ENCODE measurements at regions not wholly inside any gene's neighbourhood (a gene's known extent, or its start where the extent isn't known, plus 50 kb on each side); places are given as distances from the start of the nearest gene placed in this dataset.
"Not testable (repeated sequence)": the region's sequence is repeated elsewhere in the genome, so short reads cannot be mapped to it uniquely, and the experiment has no call there.

GRCh38 chrX:39414290-39414854, 613.1 kb downstream of the MID1IP1 start:
- FAIRE-seq (no peak), DNase-seq (ENCODE audit: extremely low spot score, insufficient read length, low read depth) (no peak)

- no peak for FAIRE-seq
- DNase-seq (ENCODE audit: extremely low spot score, insufficient read length, low read depth) = no peak
Measured at GRCh38 chrX:39416547-39417260, 615.4 kb downstream of the MID1IP1 start.

GRCh38 chrX:39418254-39418704, 617.0 kb downstream of the MID1IP1 start:
- FAIRE-seq = no peak
- DNase-seq (ENCODE audit: extremely low spot score, insufficient read length, low read depth) = no peak

DNA sequence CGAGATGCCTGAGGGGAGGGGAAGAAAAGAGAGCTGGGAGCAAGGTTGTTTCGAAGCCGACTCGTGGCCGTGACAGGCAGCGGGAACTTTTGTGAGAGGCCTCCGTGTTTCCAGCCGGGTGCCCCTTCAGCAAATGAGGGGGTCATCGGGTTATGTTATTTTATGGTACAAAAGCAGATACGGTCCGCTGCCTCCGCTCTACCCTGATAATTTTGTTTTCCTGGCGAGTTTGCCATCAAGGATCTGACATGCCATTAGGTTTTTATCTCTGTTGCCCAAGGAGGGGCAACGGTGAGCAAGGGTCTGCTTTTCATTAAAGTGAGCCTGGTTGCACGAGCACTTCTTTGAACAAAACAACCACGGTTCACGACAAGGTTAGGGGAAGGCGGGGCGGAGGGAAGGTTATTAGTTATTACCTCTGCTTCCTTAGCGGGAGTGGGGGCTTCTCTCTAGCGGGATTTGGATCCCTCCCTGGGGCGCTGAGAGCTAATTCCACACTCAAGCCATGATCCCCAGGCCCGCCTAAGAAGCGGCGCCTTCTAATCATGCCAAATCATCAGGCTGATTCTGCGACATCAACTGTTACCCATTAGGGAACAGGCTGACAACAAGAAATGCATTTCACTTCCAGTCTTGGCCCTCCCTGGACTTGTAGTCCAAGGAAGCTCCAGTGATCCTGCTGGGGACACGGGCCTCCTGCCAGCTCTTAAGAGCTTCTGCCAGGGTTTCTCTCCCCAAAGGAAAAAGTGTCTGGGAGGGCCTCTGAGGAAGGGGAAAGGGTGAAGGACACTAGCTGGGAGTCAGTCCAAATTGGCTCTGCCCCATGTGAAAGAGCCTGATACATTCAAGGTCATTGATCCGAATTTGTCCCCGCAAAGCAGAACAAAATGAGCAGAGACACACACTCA, 617.7 kb downstream of the MID1IP1 start:
- DNase-seq (ENCODE audit: extremely low spot score, insufficient read length, low read depth) = no peak
- no peak for FAIRE-seq

DNA sequence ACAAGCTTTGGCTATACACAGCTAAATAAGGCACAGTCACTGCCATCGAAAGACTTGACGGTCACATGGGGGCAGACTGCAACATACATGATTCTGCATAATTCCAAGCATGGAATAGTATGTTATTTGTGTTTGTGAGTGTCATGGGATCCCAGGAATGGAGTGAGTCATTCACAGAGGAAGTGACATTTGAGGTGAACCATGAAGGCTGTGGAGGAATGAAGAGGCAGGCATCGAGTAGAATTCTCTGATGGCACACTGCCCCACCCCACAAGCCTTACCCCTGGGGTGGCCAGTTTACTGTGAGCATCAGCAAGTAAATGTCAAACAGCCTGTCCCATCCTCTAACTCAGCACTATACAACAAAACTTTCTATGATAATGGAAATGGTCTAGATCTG, 619.7 kb downstream of the MID1IP1 start:
- FAIRE-seq = no peak
- DNase-seq (ENCODE audit: extremely low spot score, insufficient read length, low read depth) = no peak

- FAIRE-seq = no peak
Measured at GRCh38 chrX:39425124-39425806, 624.0 kb downstream of the MID1IP1 start.

DNA sequence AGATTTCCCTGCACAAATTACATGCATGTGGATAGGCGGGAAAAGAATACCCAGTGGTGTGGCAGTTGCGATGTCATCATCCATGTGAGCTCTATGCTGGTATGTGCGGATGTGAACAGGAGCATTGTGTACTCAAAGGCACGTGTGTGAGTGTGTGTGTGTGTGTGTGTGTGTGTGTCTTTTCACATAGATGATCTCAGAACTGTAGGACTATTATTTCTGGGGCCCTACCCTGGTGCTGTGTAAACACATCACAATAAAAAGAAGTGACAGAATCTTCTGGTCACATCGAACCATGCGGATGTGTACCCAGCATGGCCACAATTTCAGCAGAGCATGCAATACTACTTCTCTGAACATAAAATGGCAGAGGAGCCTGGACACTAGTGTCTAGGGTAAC, 624.8 kb downstream of the MID1IP1 start:
- no peak for DNase-seq (ENCODE audit: extremely low spot score, insufficient read length, low read depth)
- no peak for FAIRE-seq

More at GRCh38 chrX:39425124-39425806, 624.0 kb downstream of the MID1IP1 start:
- DNase-seq (ENCODE audit: extremely low spot score, insufficient read length, low read depth) = no peak

GRCh38 chrX:39427492-39427891, 626.2 kb downstream of the MID1IP1 start:
- DNase-seq (ENCODE audit: extremely low spot score, insufficient read length, low read depth) = no peak
- no peak for FAIRE-seq

- DNase-seq (ENCODE audit: extremely low spot score, insufficient read length, low read depth) (no peak), FAIRE-seq (no peak)
Measured at GRCh38 chrX:39427906-39428305, 626.6 kb downstream of the MID1IP1 start.

GRCh38 chrX:39430551-39430950, 629.3 kb downstream of the MID1IP1 start:
- DNase-seq (ENCODE audit: extremely low spot score, insufficient read length, low read depth) = no peak
- no peak for FAIRE-seq

DNA sequence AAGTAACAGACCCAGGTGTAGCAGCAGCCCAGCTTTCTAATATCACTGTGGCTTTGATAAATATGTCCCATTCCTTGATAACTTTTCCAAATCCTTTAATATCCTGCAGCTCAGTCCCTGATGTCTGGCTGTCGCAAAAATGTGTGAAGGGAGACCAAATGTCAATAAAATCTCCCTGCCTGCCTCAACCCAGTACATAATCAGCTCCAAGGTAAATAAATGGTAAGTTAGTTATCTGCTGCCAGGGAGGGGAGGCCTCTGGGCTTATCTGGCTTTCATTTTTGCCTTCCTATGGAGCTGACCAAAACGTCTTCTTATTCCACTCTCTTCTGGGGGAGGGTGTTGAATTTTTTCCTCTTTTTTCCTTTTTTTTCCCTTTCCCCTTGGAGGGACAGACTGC, 630.6 kb downstream of the MID1IP1 start:
- DNase-seq (ENCODE audit: extremely low spot score, insufficient read length, low read depth) (no peak), FAIRE-seq (no peak)

DNA sequence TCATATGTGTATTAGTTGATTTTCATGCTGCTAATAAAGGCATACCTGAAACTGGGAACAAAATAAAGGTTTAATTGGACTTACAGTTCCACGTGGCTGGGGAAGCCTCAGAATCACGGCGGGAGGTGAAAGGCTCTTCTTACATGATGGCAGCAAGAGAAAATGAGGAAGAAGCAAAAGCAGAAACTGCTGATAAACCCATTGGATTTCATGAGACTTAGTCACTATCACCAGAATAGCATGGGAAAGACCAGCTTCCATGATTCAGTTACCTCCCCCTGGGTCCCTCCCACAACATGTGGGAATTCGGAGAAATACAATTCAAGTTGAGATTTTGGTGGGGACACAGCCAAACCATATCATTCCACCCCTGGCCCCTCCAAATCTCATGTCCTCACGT, 633.4 kb downstream of the MID1IP1 start:
- not testable (repeated sequence) for DNase-seq (ENCODE audit: extremely low spot score, insufficient read length, low read depth); FAIRE-seq

DNA sequence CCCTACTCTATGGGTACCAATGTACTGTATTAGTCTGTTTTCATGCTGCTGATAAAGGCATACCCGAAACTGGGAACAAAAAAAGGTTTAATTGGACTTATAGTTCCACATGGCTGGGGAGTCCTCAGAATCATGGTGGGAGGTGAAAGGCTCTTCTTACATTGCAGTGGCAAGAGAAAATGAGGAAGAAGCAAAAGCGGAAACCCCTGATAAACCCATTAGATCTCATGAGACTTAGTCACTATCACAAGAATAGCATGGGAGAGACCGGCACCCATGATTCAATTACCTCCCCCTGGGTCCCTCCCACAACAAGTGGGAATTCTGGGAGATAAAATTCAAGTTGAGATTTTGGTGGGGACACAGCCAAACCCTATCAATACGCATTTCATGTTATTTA, 635.3 kb downstream of the MID1IP1 start:
- FAIRE-seq; DNase-seq (ENCODE audit: extremely low spot score, insufficient read length, low read depth): not testable (repeated sequence)

- FAIRE-seq (no peak), DNase-seq (ENCODE audit: extremely low spot score, insufficient read length, low read depth) (no peak)
Measured at GRCh38 chrX:39437670-39438441, 636.6 kb downstream of the MID1IP1 start.

- FAIRE-seq (no peak), DNase-seq (ENCODE audit: extremely low spot score, insufficient read length, low read depth) (no peak)
Measured at GRCh38 chrX:39438603-39439602, 637.6 kb downstream of the MID1IP1 start.

DNA sequence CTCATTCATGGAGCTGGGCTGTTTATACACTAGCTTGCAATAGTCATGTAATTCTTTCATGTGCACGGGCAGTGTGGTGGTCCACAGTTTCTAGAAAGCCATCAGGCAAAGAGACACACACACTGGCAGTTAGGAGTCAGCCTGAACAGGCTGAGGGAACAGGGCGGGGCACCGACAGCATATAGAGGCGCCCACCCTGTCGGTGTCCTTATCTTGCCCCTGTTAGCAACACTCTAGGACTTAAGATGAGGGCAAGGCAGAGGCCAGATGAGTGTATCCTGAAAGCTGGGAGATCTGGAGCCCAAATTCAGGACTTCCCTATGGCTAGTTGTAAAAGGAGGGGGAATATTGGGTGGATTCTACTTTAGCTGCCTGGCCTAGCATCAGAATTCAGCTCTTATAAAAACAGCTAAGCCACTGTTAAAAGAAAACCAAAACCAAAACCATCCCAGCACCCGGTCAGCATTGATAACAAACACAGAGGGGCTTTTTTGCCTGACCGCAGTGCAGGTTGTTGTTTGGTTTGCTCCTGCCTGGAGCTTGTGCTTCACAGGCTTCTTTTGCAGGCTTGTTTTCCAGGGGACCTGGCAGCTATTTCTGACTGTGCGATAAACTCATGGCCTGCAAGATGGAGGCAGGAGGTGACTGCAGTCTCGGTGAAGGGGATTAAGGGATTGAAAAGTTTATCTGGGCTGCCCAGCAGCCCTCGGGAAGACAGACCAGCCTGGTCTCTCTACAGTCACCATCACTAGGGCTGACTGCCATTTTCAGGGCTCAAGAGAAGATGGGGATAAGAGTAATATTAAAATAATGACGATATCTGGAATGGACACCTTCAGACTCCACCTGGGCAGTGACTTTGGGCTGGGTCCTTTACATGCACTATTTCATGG, 638.9 kb downstream of the MID1IP1 start:
- no peak for DNase-seq (ENCODE audit: extremely low spot score, insufficient read length, low read depth)
- FAIRE-seq = peak; percentile 85

DNA sequence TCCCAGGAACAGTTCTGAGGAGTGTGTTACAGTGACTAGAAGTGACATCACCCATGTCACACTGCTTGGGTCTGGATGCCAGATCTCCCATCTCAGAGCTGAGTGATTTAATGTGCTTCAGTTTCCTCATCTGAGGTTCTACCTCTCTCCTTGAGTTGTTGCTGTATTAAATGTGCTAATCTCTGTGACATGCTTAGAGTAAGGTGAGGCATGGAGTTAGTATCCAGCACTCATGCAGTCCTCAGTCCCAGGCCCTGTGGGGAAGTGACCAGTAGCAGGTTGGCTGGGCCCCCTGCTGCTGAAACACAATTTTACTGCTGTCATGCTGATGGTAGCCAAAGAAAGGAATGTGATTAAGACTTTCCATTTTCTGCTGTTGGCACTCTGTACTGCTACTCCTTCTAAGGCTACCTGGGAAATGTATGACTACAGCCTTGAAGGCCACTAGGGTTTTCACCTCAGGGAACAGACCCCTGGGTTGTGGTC, 639.6 kb downstream of the MID1IP1 start:
- DNase-seq (ENCODE audit: extremely low spot score, insufficient read length, low read depth) (no peak), FAIRE-seq (no peak)
